ENCODE measurements at regions not wholly inside any gene's neighbourhood (a gene's known extent, or its start where the extent isn't known, plus 50 kb on each side); places are given as distances from the start of the nearest gene placed in this dataset.

GRCh38 chr11:23041001-23041503, 180.8 kb upstream of the CCDC179 start:
- TF ChIP-seq CTCF (IDR thresholded peaks at IDR 0.05) = no peak
- TF ChIP-seq POLR2A (IDR thresholded peaks at IDR 0.05) = no peak
